Renal cortex interstitium (tissue), 11 donors: ENCODE measurements at regions not wholly inside any gene's neighbourhood (a gene's known extent, or its start where the extent isn't known, plus 50 kb on each side); places are given as distances from the start of the nearest gene placed in this dataset.

Source experiments
- DNase-seq, 11 donors: peaks; one replicate each; pipeline ENCODE4 v3.0.0-alpha.2; 2013; ENCODE audit warnings: low read depth in 9 of 11, low spot score in 4 of 11; ENCODE audit errors: extremely low read depth in 1 of 11

- DNase-seq, result no peak
Measured at GRCh38 chr2:14194233-14194632, 438.3 kb upstream of the LRATD1 start.

- DNase-seq, result no peak
Measured at GRCh38 chr2:14197293-14197692, 435.2 kb upstream of the LRATD1 start.

GRCh38 chr2:14199040-14199439, 433.5 kb upstream of the LRATD1 start:
- no peak for DNase-seq

- no peak for DNase-seq
Measured at GRCh38 chr2:14219306-14219705, 413.2 kb upstream of the LRATD1 start.

- no peak for DNase-seq
Measured at GRCh38 chr2:14220101-14220500, 412.4 kb upstream of the LRATD1 start.

- no peak for DNase-seq
Measured at GRCh38 chr2:14221466-14221865, 411.1 kb upstream of the LRATD1 start.

- no peak for DNase-seq
Measured at GRCh38 chr2:14223576-14223975, 408.9 kb upstream of the LRATD1 start.

- peak in 1 of 11 donors; percentile 4 for DNase-seq
Measured at GRCh38 chr2:14231391-14231898, 401.1 kb upstream of the LRATD1 start.

GRCh38 chr2:14232217-14232616, 400.3 kb upstream of the LRATD1 start:
- no peak for DNase-seq

- no peak for DNase-seq
Measured at GRCh38 chr2:14234911-14235310, 397.6 kb upstream of the LRATD1 start.

GRCh38 chr2:14235667-14236066, 396.9 kb upstream of the LRATD1 start:
- no peak for DNase-seq

GRCh38 chr2:14237902-14238301, 394.6 kb upstream of the LRATD1 start:
- DNase-seq, result no peak

GRCh38 chr2:14239605-14240004, 392.9 kb upstream of the LRATD1 start:
- no peak for DNase-seq

- no peak for DNase-seq
Measured at GRCh38 chr2:14240868-14241267, 391.6 kb upstream of the LRATD1 start.

GRCh38 chr2:14245901-14246300, 386.6 kb upstream of the LRATD1 start:
- DNase-seq, result no peak

GRCh38 chr2:14255135-14255820, 377.2 kb upstream of the LRATD1 start:
- no peak for DNase-seq

- no peak for DNase-seq
Measured at GRCh38 chr2:14256890-14257289, 375.6 kb upstream of the LRATD1 start.

- no peak for DNase-seq
Measured at GRCh38 chr2:14257801-14258507, 374.6 kb upstream of the LRATD1 start.

- DNase-seq, result no peak
Measured at GRCh38 chr2:14261771-14262170, 370.7 kb upstream of the LRATD1 start.

- DNase-seq, result no peak
Measured at GRCh38 chr2:14263053-14263452, 369.5 kb upstream of the LRATD1 start.
